ENCODE measurements at regions not wholly inside any gene's neighbourhood (a gene's known extent, or its start where the extent isn't known, plus 50 kb on each side); places are given as distances from the start of the nearest gene placed in this dataset.
A peak's percentile ranks its signal among the peaks of the same experiment; 100 is the strongest.

DNA sequence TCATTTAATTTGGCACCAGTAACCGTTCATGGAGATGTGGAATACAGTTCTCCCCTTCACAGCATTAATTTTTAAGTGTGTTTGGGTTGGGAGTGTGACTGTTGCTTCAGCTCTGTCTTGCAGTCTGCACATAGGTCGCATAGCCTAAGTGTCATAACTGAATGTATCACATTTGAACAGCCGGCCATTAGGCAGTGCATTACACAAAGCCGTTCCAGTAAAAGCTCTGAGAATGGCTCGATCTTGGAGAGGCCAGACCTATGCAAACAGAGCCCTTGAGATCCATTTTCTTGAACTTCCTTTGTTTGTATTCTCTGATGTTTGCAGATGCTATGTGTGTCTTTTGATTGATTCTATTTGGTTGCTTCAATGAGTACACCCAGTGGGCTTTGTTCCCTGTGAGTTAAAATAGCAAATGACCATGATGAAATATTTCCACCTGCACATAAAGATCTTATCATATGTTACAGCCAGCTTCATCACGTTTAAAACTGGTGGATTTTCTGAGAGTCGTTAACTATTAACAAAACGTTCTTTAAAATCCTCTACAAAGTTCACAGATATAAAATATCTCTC, 1104.9 kb upstream of the SLC10A2 start:
- TF ChIP-seq, protein P1, sequence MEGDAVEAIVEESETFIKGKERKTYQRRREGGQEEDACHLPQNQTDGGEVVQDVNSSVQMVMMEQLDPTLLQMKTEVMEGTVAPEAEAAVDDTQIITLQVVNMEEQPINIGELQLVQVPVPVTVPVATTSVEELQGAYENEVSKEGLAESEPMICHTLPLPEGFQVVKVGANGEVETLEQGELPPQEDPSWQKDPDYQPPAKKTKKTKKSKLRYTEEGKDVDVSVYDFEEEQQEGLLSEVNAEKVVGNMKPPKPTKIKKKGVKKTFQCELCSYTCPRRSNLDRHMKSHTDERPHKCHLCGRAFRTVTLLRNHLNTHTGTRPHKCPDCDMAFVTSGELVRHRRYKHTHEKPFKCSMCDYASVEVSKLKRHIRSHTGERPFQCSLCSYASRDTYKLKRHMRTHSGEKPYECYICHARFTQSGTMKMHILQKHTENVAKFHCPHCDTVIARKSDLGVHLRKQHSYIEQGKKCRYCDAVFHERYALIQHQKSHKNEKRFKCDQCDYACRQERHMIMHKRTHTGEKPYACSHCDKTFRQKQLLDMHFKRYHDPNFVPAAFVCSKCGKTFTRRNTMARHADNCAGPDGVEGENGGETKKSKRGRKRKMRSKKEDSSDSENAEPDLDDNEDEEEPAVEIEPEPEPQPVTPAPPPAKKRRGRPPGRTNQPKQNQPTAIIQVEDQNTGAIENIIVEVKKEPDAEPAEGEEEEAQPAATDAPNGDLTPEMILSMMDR (IDR thresholded peaks at IDR 0.05; ENCODE audit: unreplicated experiment) = no peak
- Mint-ChIP-seq H3K4me3 (no peak overlapping the region), H3K4me1 (peaks cover 20% of the 10 kb centered on the region), H3K9me3 (no peaks in the 10 kb centered on the region), H3K27ac (no peak overlapping the region), H3K36me3 (no peaks in the 10 kb centered on the region), H3K27me3 (ENCODE audit: low read depth) (no peaks in the 10 kb centered on the region)
- no peak for DNase-seq (ENCODE audit: low spot score in 2 of 2, unreplicated experiment in 2 of 2)

DNA sequence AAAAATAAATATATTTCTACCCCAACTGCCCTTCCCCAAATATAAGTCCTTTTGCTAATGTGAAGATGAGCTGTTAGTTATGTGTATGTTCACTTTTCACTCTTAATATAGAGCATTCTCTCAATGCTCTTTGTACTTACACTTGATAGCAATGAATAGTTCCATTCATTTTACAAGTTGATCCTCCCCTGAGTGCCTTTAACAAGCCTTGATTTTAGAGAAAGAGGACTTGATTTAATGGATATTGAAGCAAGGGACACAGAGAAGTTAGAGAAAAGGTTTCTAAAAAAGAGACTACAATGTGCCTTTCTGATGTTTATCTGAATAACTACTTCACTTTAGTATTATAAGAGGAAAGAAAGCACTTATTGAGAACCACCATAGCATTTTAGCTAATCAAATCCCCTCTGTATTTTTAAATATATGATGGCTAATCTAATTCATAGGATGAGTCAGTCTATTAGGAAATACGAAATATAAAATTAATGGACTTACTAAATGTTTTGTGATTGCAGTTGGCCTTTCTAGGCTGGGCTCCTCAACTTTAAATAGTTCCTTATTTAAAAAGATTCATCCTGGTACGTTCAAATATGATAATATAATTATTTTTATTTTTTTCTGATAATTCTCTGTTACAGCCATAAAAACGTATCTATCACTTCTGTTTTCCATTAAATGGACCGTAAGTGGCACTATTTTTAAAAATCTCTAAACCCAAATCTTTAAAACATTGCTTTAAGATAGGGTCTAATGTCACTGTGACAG, 1097.8 kb upstream of the SLC10A2 start:
- H3K4me3 Mint-ChIP-seq = no peak overlapping the region
- TF ChIP-seq, protein P1 (IDR thresholded peaks at IDR 0.05; ENCODE audit: unreplicated experiment) = no peak
- peaks cover 4% of the 10 kb centered on the region for H3K4me1 Mint-ChIP-seq

DNA sequence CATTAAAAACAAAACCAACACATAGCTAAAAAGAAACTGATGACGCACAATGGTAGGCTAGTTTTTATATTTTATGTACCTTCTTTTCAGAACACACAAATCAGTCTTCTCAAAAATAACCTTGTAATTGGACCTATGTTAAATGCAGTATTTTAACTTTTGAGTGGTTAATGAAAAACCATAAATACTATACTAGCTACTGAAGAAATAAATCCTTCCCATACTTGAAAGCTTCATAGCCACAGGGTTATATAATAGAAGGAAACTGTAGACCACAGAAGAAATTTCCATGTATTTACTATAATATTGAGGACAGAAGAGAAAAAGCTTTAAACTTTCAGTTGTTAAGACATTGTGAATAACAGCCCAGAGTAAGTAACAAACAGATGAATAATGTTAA, 1094.3 kb upstream of the SLC10A2 start:
- TF ChIP-seq, protein P1 (IDR thresholded peaks at IDR 0.05; ENCODE audit: unreplicated experiment) = no peak
- H3K27ac Mint-ChIP-seq = no peak overlapping the region

More for the DNA sequence above, 1097.8 kb upstream of the SLC10A2 start:
- Mint-ChIP-seq H3K36me3 (peaks cover 3% of the 10 kb centered on the region), H3K9me3 (peaks cover 10% of the 10 kb centered on the region), H3K27me3 (ENCODE audit: low read depth) (no peaks in the 10 kb centered on the region), H3K27ac (no peak overlapping the region)
- no peak for DNase-seq (ENCODE audit: low spot score in 2 of 2, unreplicated experiment in 2 of 2)

DNA sequence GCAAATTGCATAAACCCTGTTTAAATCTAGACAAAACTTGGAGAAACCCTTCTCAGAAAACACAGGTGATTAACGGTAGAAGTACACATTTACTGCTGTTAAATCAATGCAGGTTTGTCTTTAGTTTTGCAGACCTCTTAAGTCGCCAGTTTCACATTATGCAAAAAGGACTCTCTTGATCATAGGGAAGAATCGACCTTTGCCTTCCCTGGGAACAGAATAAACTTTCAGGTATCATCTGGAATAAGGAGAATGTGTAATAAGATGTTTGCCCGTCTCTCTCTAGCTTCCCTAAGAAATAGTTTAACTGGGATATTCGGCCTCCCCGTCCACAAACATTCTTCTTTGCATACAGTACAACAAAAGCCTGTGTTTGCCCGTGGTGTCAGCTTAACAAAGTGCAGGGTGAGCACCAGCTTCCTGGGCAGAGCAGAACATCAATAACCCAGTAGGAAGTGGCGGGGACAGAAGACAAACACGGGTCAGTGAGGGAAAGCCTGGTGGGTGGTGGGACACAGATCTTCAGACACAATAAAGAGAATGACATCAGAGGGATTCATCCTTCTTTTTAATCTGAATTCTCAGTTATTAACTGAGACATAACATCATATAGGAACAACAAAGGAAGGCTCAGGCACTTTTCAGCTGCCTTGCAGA, 1077.7 kb upstream of the SLC10A2 start:
- H3K4me3 Mint-ChIP-seq = no peak overlapping the region
- peaks cover 12% of the 10 kb centered on the region for H3K9me3 Mint-ChIP-seq
- no peak for DNase-seq (ENCODE audit: low spot score in 2 of 2, unreplicated experiment in 2 of 2)
- H3K36me3 Mint-ChIP-seq = peaks cover 7% of the 10 kb centered on the region
- H3K4me1 Mint-ChIP-seq = peaks cover 24% of the 10 kb centered on the region
- peak overlapping the region; percentile 63 for H3K27ac Mint-ChIP-seq
- no peaks in the 10 kb centered on the region for H3K27me3 Mint-ChIP-seq (ENCODE audit: low read depth)
- TF ChIP-seq, protein P1 (IDR thresholded peaks at IDR 0.05; ENCODE audit: unreplicated experiment) = no peak

More for the DNA sequence above, 1094.3 kb upstream of the SLC10A2 start:
- no peak for DNase-seq (ENCODE audit: low spot score in 2 of 2, unreplicated experiment in 2 of 2)
- peaks cover 3% of the 10 kb centered on the region for H3K36me3 Mint-ChIP-seq
- peaks cover 4% of the 10 kb centered on the region for H3K4me1 Mint-ChIP-seq
- no peak overlapping the region for H3K4me3 Mint-ChIP-seq
- H3K9me3 Mint-ChIP-seq = peaks cover 10% of the 10 kb centered on the region
- H3K27me3 Mint-ChIP-seq (ENCODE audit: low read depth) = no peaks in the 10 kb centered on the region

DNA sequence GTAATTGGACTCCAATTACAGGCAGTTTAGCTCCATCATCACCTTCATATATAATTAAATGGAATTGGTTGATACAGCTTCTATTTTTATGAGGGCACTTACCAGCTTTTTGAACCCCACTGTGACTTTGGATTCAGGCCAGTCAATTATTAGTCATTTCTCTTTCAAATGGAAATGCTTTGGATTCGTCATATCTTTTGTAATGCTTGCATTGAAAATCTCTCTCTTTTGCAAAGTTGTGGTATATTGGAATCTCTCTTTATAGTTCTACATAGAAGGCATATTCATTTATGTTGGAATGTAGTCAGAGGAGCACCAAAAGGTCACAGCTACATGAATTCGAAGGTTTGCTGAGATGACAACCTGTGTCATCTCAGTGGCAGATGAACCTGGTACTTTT, 1074.3 kb upstream of the SLC10A2 start:
- Mint-ChIP-seq H3K4me3 (no peak overlapping the region), H3K27me3 (ENCODE audit: low read depth) (no peaks in the 10 kb centered on the region), H3K36me3 (no peaks in the 10 kb centered on the region), H3K4me1 (peaks cover 24% of the 10 kb centered on the region), H3K9me3 (no peaks in the 10 kb centered on the region), H3K27ac (no peak overlapping the region)
- TF ChIP-seq, protein P1 (IDR thresholded peaks at IDR 0.05; ENCODE audit: unreplicated experiment) = no peak
- DNase-seq (ENCODE audit: low spot score in 2 of 2, unreplicated experiment in 2 of 2) = no peak
